Spleen (tissue), 11 donors: ENCODE measurements at regions not wholly inside any gene's neighbourhood (a gene's known extent, or its start where the extent isn't known, plus 50 kb on each side); places are given as distances from the start of the nearest gene placed in this dataset.

Experiments used
- DNase-seq: peaks from one replicate; pipeline ENCODE4 v3.0.0-alpha.2; 2020
- H3K27ac ChIP-seq, 8 donors: fragments of 200-600 bp; sonication (generic) in 7 of 8; 1 replicate in 4 of 8; 2 replicates in 4 of 8; pipeline versions ENCODE4 v1.5.0 to v1.8.0; 2016 to 2021; ENCODE audit warnings: inconsistent platforms in 4 of 8, mild to moderate bottlenecking in 4 of 8, moderate library complexity in 1 of 8
- H3K27me3 ChIP-seq, 7 donors: fragments of 200-600 bp; sonication (generic) in 6 of 7; replicated peaks in 1 of 7; 1 replicate in 4 of 7; 2 replicates in 3 of 7; pipeline versions ENCODE4 v1.5.0 to v1.8.0; 2016 to 2021; ENCODE audit warnings: inconsistent platforms in 3 of 7, mild to moderate bottlenecking in 1 of 7
- H3K36me3 ChIP-seq, 6 donors: fragments of 200-600 bp; sonication (generic) in 5 of 6; 1 replicate in 4 of 6; 2 replicates in 2 of 6; pipeline versions ENCODE4 v1.5.0 to v1.8.0; 2016 to 2021; ENCODE audit warnings: inconsistent platforms in 2 of 6
- H3K4me1 ChIP-seq, 6 donors: fragments of 200-600 bp; sonication (generic) in 5 of 6; 1 replicate in 3 of 6; 2 replicates in 3 of 6; pipeline versions ENCODE4 v1.5.0 to v1.8.0; 2016 to 2021; ENCODE audit warnings: inconsistent platforms in 3 of 6
- H3K4me3 ChIP-seq, 8 donors: fragments of 200-600 bp; sonication (generic) in 7 of 8; 1 replicate in 4 of 8; 2 replicates in 4 of 8; pipeline versions ENCODE4 v1.5.0 to v1.8.0; 2016 to 2021; ENCODE audit warnings: inconsistent platforms in 4 of 8, mild to moderate bottlenecking in 4 of 8, moderate library complexity in 2 of 8
- H3K9me3 ChIP-seq, 8 donors: fragments of 200-600 bp; sonication (generic) in 7 of 8; 1 replicate in 4 of 8; 2 replicates in 4 of 8; pipeline versions ENCODE4 v1.5.0 to v1.8.0; 2016 to 2021; ENCODE audit warnings: inconsistent platforms in 4 of 8
- POLR2A ChIP-seq, 3 donors: fragments of 450-650 bp; IDR thresholded peaks; one replicate each; pipeline ENCODE4 v1.5.1; 2017; ENCODE audit warnings: antibody characterized with exemption in 3 of 3, mild to moderate bottlenecking in 1 of 3
- POLR2AphosphoS5 ChIP-seq, 3 donors: sonication (generic); formaldehyde crosslinking; IDR thresholded peaks; one replicate each; pipeline ENCODE4 v1.5.1; 2017; ENCODE audit warnings: antibody characterized with exemption in 3 of 3
- WGBS, 5 donors: extraction: QIAGEN DNeasy Blood & Tissue Kit in 3 of 5; methylation state at CpG; one replicate each; pipeline versions ENCODE4 v1.1.5 to v1.1.7; 2013 to 2018; 5-methylcytosine and 5-hydroxymethylcytosine counted together
- intact Hi-C: fragments of 100-400 bp; cut with DNase I; formaldehyde crosslinking; loops from one replicate; pipeline ENCODE4 v1.15.0; 2023; ENCODE audit warnings: low total_unique reads
- TF ChIP-seq, protein P1 (sequence below), 11 experiments: fragments of 200-600 bp in 7 of 11; fragments of 450-650 bp in 4 of 11; sonication (generic) in 4 of 11; IDR thresholded peaks in 8 of 11; conservative IDR thresholded peaks in 3 of 11; 1 replicate in 7 of 11; 2 replicates in 4 of 11; pipeline versions ENCODE4 v1.4.0 to v1.8.0; 2016 to 2021; ENCODE audit warnings: antibody characterized with exemption in 11 of 11, inconsistent platforms in 4 of 11, mild to moderate bottlenecking in 1 of 11
- donor health status: healthy with polysubstance abuse.
- donor health status: DM: no; HTN: no; CAD: no; lungs with moderate emphysema.
- donor health status: DM: no; HTN: no; CAD: no.
- donor health status: Bipolar disorder and iron deficiency.
- donor health status: healthy.
- donor health status: DM: no; HTN: no; CAD: no.
- donor health status: DM: yes; HTN: yes; CAD: no.

DNA sequence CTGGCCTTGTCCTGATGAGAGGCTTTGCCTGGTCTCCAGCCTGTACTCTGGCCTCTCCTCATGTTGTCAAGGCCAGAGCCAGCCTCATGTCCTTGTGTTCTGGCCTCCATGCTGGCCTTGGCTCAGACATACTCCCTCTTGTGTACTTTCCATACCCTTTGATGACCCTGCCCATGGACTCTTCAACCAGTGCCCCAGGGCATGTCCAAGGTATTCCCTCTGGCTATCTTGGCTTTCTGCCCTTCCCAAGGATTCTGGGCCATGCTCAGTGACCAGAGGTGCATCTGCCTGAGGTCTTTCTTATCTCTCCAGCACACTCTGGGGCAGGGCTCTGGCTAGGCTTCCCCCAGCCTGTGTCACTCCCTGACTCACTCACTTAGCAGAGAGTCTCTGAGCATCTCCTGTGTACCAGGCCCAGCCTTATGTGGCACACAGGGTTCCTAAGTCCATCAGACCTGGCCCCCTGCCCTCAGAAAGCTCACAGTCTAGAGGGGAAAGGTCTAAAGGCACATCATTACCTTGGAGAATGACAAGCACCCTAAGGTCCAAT lies 141.4 kb upstream of the GRIK3 start:
- DNase-seq: no peak
- Histone ChIP-seq H3K27me3 (peaks cover 0 to 62% (median 0%) of the 10 kb centered on the region in 7 donors), H3K27ac (no peak overlapping the region), H3K4me3 (no peak overlapping the region), H3K4me1 (no peaks in the 10 kb centered on the region), H3K9me3 (no peaks in the 10 kb centered on the region), H3K36me3 (no peaks in the 10 kb centered on the region)
- TF ChIP-seq POLR2A (IDR thresholded peaks at IDR 0.05) (no peak), POLR2AphosphoS5 (IDR thresholded peaks at IDR 0.05) (no peak)
- TF ChIP-seq, protein P1, sequence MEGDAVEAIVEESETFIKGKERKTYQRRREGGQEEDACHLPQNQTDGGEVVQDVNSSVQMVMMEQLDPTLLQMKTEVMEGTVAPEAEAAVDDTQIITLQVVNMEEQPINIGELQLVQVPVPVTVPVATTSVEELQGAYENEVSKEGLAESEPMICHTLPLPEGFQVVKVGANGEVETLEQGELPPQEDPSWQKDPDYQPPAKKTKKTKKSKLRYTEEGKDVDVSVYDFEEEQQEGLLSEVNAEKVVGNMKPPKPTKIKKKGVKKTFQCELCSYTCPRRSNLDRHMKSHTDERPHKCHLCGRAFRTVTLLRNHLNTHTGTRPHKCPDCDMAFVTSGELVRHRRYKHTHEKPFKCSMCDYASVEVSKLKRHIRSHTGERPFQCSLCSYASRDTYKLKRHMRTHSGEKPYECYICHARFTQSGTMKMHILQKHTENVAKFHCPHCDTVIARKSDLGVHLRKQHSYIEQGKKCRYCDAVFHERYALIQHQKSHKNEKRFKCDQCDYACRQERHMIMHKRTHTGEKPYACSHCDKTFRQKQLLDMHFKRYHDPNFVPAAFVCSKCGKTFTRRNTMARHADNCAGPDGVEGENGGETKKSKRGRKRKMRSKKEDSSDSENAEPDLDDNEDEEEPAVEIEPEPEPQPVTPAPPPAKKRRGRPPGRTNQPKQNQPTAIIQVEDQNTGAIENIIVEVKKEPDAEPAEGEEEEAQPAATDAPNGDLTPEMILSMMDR (IDR thresholded peaks at IDR 0.05 in 8 of 11, conservative IDR thresholded peaks at IDR 0.05 in 3 of 11): no peak
- intact Hi-C loops: no loop called here

DNA sequence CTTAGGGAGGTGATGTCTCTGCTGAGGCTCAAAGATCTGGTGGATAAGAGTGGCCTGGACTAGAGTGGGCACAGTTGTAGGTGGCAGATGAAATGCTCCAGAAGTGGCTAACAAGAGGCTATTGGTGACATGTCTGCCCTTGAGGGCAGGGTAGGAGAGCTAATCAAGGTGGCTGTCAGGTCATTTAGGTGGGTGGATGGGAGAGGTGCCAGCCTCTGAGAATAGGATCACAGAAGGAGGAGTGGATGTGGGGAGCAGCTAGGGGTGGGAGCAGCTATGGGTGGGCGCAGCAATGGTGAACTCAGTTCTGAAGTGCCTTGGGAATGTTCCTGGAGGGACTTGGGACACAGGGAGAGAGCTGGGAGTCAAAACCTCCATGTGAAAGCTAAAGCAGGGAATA lies 142.0 kb upstream of the GRIK3 start:
- no peaks in the 10 kb centered on the region for H3K4me1 ChIP-seq
- DNase-seq: no peak
- H3K9me3 ChIP-seq: no peaks in the 10 kb centered on the region
- no peak overlapping the region for H3K27ac ChIP-seq
- TF ChIP-seq POLR2AphosphoS5 (IDR thresholded peaks at IDR 0.05): no peak
- TF ChIP-seq POLR2A (IDR thresholded peaks at IDR 0.05): no peak
- TF ChIP-seq, protein P1 (IDR thresholded peaks at IDR 0.05 in 8 of 11, conservative IDR thresholded peaks at IDR 0.05 in 3 of 11): no peak
- H3K4me3 ChIP-seq: no peak overlapping the region
- H3K27me3 ChIP-seq: peaks cover 0 to 62% (median 0%) of the 10 kb centered on the region in 7 donors
- no peaks in the 10 kb centered on the region for H3K36me3 ChIP-seq
- intact Hi-C loops: no loop called here
- WGBS, 5 donors: 64 to 92% (median 70%) methylated on average over 1 of the region's 1 CpG

DNA sequence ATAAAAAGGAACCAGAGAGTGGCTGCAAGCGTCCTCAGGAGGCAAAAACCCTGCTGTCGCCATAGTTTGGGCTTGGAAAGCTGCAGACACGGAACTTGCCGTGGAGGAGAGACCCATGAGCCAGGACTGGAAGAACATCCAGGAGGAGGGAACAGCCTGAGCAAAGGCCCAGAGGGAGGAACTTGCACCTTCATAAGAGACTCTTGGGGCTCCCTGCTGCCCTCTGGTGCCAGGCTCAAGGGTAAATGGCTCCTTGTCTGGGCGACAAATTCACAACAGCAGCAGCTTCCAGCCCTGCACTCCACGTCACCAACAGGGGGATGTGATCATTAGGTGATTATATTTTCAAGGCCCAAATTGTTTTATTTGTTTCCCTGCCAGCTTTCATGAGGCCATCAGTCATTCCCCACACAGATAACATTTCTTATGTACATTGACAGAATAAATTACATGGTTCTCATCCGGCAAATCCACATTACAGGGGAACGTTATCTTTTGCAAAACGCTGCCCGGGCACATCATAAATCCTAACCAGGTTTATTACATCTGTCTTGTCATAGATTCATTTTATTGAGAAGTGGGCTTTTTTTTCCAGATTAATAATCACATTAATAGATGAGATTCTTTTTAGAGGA lies 143.0 kb upstream of the GRIK3 start:
- TF ChIP-seq POLR2AphosphoS5 (IDR thresholded peaks at IDR 0.05) (no peak), POLR2A (IDR thresholded peaks at IDR 0.05) (no peak)
- TF ChIP-seq, protein P1 (IDR thresholded peaks at IDR 0.05 in 8 of 11, conservative IDR thresholded peaks at IDR 0.05 in 3 of 11): peak in 4 of 11 experiments; percentile 6 to 35 (median 18)
- DNase-seq: no peak

DNA sequence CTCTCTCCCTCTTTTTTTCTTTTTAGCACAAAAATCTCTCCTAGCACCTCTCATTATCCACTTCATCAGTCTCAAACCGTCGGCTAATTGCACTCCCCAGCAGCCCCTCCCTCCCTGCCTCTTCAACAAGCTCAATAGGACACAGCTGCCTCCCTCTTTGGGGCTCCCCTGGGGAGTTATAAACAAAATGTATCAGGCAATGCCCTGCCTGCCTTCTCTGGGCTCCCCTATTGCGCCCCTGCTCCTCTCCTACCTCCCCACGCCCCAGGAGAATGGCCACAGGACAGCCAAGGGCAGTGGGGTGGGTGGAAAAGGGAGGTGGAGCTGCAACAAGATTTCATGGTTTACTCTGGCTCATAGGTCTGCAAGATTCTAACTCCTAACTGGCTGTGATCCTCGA lies 147.1 kb upstream of the GRIK3 start:
- 51 to 65% (median 62%) methylated on average over 5 of the region's 5 CpGs for WGBS, 5 donors
- no peaks in the 10 kb centered on the region for H3K4me1 ChIP-seq
- TF ChIP-seq POLR2A (IDR thresholded peaks at IDR 0.05) (no peak), POLR2AphosphoS5 (IDR thresholded peaks at IDR 0.05) (no peak)
- TF ChIP-seq, protein P1 (IDR thresholded peaks at IDR 0.05 in 8 of 11, conservative IDR thresholded peaks at IDR 0.05 in 3 of 11): no peak

More for the DNA sequence above, 143.0 kb upstream of the GRIK3 start:
- intact Hi-C loops: no loop called here
- Histone ChIP-seq H3K27ac (no peak overlapping the region), H3K4me3 (no peak overlapping the region), H3K36me3 (no peaks in the 10 kb centered on the region), H3K9me3 (peaks cover 0 to 7% (median 0%) of the 10 kb centered on the region in 8 donors), H3K27me3 (peaks cover 0 to 63% (median 6%) of the 10 kb centered on the region in 7 donors), H3K4me1 (no peaks in the 10 kb centered on the region)
- 59 to 74% (median 72%) methylated on average over 10 of the region's 10 CpGs for WGBS, 5 donors

More for the DNA sequence above, 147.1 kb upstream of the GRIK3 start:
- H3K9me3 ChIP-seq: peaks cover 0 to 13% (median 5%) of the 10 kb centered on the region in 8 donors
- no peak overlapping the region for H3K4me3 ChIP-seq
- H3K27ac ChIP-seq: no peak overlapping the region
- DNase-seq: no peak
- H3K27me3 ChIP-seq: peaks cover 0 to 45% (median 6%) of the 10 kb centered on the region in 7 donors
- H3K36me3 ChIP-seq: no peaks in the 10 kb centered on the region
- intact Hi-C loops: no loop called here
